ENCODE measurements at regions not wholly inside any gene's neighbourhood (a gene's known extent, or its start where the extent isn't known, plus 50 kb on each side); places are given as distances from the start of the nearest gene placed in this dataset.
A peak's percentile ranks its signal among the peaks of the same experiment; 100 is the strongest.

DNA sequence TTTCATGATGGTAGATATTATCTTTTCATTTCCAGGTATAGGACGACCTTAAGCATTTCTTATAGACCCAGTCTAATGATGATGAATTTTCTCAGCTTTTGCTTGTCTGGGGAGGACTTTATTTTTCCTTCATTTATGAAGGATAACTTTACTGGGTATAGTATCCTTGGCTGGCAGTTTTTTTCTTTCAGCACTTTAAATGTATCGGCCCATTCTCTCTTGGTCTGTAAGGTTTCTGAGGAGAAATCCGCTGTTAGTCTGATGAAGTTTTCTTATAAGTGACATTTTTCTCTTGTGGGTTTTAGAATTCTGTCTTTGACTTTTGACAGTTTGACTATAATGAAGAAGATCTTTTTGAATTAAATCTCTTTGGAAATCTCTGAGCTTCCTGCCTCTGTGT lies 144.7 kb upstream of the SLC22A23 start (continued):
- TF ChIP-seq, protein P1, sequence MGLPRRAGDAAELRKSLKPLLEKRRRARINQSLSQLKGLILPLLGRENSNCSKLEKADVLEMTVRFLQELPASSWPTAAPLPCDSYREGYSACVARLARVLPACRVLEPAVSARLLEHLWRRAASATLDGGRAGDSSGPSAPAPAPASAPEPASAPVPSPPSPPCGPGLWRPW (IDR thresholded peaks at IDR 0.05): no peak
- TF ChIP-seq CEBPB (IDR thresholded peaks at IDR 0.05) (no peak), JUN (IDR thresholded peaks at IDR 0.05) (no peak), EHF (CRISPR knock-in tag; IDR thresholded peaks at IDR 0.05) (no peak), HOXA7 (CRISPR knock-in tag; IDR thresholded peaks at IDR 0.05) (no peak), FOSB (CRISPR knock-in tag; IDR thresholded peaks at IDR 0.05) (no peak), HOXB5 (CRISPR knock-in tag; IDR thresholded peaks at IDR 0.05) (no peak), SREBF2 (IDR thresholded peaks at IDR 0.05) (no peak)
- TF ChIP-seq, protein P2, sequence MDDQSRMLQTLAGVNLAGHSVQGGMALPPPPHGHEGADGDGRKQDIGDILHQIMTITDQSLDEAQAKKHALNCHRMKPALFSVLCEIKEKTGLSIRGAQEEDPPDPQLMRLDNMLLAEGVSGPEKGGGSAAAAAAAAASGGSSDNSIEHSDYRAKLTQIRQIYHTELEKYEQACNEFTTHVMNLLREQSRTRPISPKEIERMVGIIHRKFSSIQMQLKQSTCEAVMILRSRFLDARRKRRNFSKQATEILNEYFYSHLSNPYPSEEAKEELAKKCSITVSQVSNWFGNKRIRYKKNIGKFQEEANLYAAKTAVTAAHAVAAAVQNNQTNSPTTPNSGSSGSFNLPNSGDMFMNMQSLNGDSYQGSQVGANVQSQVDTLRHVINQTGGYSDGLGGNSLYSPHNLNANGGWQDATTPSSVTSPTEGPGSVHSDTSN (IDR thresholded peaks at IDR 0.05): no peak
- TF ChIP-seq, protein P3, sequence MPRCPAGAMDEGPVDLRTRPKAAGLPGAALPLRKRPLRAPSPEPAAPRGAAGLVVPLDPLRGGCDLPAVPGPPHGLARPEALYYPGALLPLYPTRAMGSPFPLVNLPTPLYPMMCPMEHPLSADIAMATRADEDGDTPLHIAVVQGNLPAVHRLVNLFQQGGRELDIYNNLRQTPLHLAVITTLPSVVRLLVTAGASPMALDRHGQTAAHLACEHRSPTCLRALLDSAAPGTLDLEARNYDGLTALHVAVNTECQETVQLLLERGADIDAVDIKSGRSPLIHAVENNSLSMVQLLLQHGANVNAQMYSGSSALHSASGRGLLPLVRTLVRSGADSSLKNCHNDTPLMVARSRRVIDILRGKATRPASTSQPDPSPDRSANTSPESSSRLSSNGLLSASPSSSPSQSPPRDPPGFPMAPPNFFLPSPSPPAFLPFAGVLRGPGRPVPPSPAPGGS (IDR thresholded peaks at IDR 0.05): no peak

DNA sequence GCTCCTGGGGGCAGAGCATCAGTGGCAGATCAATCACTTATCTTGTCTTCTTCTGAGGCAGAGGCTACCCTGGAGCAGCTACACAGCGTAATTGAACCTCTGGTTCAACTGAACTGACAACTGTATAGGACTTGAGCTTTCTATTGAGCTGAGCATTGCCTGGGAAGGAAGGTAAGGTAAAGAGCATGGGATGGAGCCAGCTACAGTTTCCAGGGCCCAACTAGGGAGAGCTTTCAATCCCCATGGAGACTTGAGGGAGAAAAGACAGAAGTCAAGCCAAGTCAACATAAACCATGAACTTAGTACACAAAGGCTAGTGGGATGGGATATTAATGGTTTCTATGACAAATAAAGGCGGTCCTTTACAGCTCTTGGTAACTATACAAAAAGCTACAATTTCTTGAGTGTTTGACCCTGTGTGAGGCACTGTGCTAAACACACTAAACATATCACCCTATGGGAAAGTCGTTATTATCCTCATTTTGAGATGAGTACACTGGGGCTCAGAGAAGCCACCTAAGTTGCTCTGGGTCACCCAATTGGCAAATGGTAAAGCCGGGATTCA lies 140.7 kb upstream of the SLC22A23 start:
- H3K4me2 ChIP-seq: no peak overlapping the region
- TF ChIP-seq ESRRA (IDR thresholded peaks at IDR 0.05; ENCODE audit: borderline replicate concordance, low read length) (no peak), TP53 (CRISPR knock-in tag; IDR thresholded peaks at IDR 0.05) (no peak), HOXA7 (CRISPR knock-in tag; IDR thresholded peaks at IDR 0.05) (no peak), FOSL2 (IDR thresholded peaks at IDR 0.05) (no peak), FOSL2 (CRISPR knock-in tag; IDR thresholded peaks at IDR 0.05) (no peak), JUNB (IDR thresholded peaks at IDR 0.05) (no peak)
- 0 out of 6 replicates have a peak overlapping the region, but pooled peaks of 1 of the 2 experiments have one; percentile 51 for H3K27ac ChIP-seq
- ChIA-PET CTCF (interaction anchor here (1.1 kb wide), 2 partner anchors 15 to 135 kb away, joined by 3 to 5 read pairs; no protein-coding TSS in a partner anchor), POLR2A (no interaction called here)
- H3K9me3 ChIP-seq: peaks cover 14% of the 10 kb centered on the region; the same call in 2 of the 3 replicates
- no peak overlapping the region for H3K4me3 ChIP-seq
- WGBS (ENCODE audit: missing lambda C conversion rate): 72% methylated on average over 4 of the region's 4 CpGs
- DNase-seq (ENCODE audit: low read depth in 1 of 2, low spot score in 1 of 2) (no peak), ATAC-seq (no peak), FAIRE-seq (no peak)
- H3K4me1 ChIP-seq: peaks cover 8% of the 10 kb centered on the region

DNA sequence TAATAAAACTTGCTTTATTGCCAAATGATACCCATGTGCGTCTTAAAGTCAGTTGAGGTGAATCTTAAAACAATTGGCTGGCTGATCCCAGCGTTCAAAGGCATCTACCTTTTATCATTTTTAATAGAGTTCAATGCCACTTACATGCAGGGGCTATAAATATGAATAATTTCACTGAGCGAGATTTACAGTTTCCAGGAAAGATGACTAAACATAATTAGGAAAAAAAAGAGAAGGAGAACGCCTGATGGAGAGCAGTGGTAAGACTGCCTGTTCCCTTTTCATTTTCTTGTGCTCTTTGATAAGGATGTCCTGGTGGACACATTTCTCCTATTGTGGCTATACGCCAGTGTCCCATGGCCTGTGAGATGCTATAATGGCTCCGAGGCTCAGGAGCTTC lies 139.9 kb upstream of the SLC22A23 start:
- no peak for DNase-seq (ENCODE audit: low read depth in 1 of 2, low spot score in 1 of 2)
- Histone ChIP-seq H3K9me3 (peaks cover 6% of the 10 kb centered on the region; the same call in 2 of the 3 replicates), H3K4me1 (peaks cover 12% of the 10 kb centered on the region), H3K27ac (0 out of 6 replicates have a peak overlapping the region, but pooled peaks of 1 of the 2 experiments have one; percentile 51), H3K4me3 (no peak overlapping the region), H3K4me2 (no peak overlapping the region)
- ATAC-seq: no peak
- CTCF ChIA-PET: interaction anchor here (1.1 kb wide), 1 partner anchor 135 kb away, joined by 5 read pairs; no protein-coding TSS in a partner anchor
- 83% methylated on average over 6 of the region's 6 CpGs for WGBS (ENCODE audit: missing lambda C conversion rate)
- POLR2A ChIA-PET: no interaction called here
- FAIRE-seq: no peak
- no peak for TF ChIP-seq RAD21 (conservative IDR thresholded peaks at IDR 0.05 in 1 of 2, IDR thresholded peaks at IDR 0.05 in 1 of 2)
- TF ChIP-seq PHF8 (IDR thresholded peaks at IDR 0.05; ENCODE audit: borderline replicate concordance, low read depth): no peak
- TF ChIP-seq JUNB (IDR thresholded peaks at IDR 0.05): no peak
- no peak for TF ChIP-seq NPAS2 (CRISPR knock-in tag; IDR thresholded peaks at IDR 0.05; ENCODE audit: borderline replicate concordance)
- TF ChIP-seq KDM1A (IDR thresholded peaks at IDR 0.05; ENCODE audit: low read depth): no peak
- TF ChIP-seq FOSL2 (IDR thresholded peaks at IDR 0.05): no peak
- no peak for TF ChIP-seq FOSL2 (CRISPR knock-in tag; IDR thresholded peaks at IDR 0.05)
- TF ChIP-seq MAZ (IDR thresholded peaks at IDR 0.05; ENCODE audit: borderline replicate concordance, low read depth, low read length): no peak
- no peak for TF ChIP-seq RARB (CRISPR knock-in tag; IDR thresholded peaks at IDR 0.05)
- no peak for TF ChIP-seq HOXA7 (CRISPR knock-in tag; IDR thresholded peaks at IDR 0.05)
- TF ChIP-seq HEYL (CRISPR knock-in tag; IDR thresholded peaks at IDR 0.05): no peak
- no peak for TF ChIP-seq ZNF302 (CRISPR knock-in tag; IDR thresholded peaks at IDR 0.05)
- no peak for TF ChIP-seq RFX5 (IDR thresholded peaks at IDR 0.05)
- TF ChIP-seq, protein P3 (IDR thresholded peaks at IDR 0.05): no peak
- no peak for TF ChIP-seq CBX8 (IDR thresholded peaks at IDR 0.05)
- TF ChIP-seq, protein P4, sequence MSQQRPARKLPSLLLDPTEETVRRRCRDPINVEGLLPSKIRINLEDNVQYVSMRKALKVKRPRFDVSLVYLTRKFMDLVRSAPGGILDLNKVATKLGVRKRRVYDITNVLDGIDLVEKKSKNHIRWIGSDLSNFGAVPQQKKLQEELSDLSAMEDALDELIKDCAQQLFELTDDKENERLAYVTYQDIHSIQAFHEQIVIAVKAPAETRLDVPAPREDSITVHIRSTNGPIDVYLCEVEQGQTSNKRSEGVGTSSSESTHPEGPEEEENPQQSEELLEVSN (IDR thresholded peaks at IDR 0.05; ENCODE audit: borderline replicate concordance, low read depth): no peak
- TF ChIP-seq SMC3 (IDR thresholded peaks at IDR 0.05): no peak
- TF ChIP-seq MAFK (IDR thresholded peaks at IDR 0.05; ENCODE audit: partially characterized antibody): no peak
- no peak for TF ChIP-seq TP53 (CRISPR knock-in tag; IDR thresholded peaks at IDR 0.05)
- TF ChIP-seq JUN (IDR thresholded peaks at IDR 0.05): no peak
